ENCODE measurements at regions not wholly inside any gene's neighbourhood (a gene's known extent, or its start where the extent isn't known, plus 50 kb on each side); places are given as distances from the start of the nearest gene placed in this dataset.
A peak's percentile ranks its signal among the peaks of the same experiment; 100 is the strongest.

DNA sequence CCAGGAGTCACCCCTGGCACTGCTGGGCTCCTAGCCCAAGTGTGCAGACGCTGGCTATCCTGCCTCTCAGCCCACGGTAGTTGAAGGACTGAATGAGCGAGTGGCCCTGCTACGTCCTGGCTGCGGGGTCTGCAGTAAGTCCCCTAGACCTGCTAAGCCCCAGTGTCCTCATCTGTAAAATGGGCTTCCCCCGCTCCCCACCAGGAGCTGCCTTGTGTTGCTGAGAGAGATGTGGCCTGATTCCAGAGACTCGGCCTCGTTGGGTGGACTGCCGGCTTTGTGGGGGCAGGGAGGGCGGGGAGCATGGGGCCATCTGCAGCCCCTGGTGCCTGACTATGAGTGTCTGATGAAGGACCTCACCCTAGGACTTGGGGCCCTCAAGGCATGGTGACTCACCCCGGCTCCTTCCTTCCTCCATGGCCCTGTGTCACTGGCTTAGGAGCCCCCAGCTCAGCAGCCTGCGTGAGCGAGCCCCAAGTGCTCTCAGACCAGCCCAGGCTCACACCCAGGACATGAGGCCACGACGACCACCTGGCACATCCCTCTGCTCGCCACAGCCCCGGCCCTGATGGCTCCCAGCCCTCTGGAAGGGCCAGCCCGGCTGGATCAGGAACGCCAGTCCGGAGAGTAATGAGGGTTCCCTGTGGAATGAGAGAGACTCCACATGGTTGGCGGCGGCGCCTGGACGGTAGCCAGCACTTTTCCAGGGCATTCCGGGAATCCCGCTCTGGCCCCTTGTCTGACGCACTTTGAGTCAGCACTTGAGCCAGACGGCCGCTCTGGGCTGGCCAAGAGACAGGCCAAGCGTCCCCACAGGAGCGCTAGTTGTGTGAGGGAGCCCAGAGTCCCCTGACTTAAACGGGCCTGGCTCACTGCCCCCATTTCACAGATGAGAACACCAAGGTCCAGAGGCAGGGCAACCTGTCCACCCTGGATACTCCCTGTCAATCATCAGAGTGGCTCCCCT, 50.5 kb upstream of the SHISAL1 start:
- TF ChIP-seq TEAD4 (IDR thresholded peaks at IDR 0.05; ENCODE audit: borderline replicate concordance, insufficient read depth): peak; percentile 91
- TF ChIP-seq, protein P1, sequence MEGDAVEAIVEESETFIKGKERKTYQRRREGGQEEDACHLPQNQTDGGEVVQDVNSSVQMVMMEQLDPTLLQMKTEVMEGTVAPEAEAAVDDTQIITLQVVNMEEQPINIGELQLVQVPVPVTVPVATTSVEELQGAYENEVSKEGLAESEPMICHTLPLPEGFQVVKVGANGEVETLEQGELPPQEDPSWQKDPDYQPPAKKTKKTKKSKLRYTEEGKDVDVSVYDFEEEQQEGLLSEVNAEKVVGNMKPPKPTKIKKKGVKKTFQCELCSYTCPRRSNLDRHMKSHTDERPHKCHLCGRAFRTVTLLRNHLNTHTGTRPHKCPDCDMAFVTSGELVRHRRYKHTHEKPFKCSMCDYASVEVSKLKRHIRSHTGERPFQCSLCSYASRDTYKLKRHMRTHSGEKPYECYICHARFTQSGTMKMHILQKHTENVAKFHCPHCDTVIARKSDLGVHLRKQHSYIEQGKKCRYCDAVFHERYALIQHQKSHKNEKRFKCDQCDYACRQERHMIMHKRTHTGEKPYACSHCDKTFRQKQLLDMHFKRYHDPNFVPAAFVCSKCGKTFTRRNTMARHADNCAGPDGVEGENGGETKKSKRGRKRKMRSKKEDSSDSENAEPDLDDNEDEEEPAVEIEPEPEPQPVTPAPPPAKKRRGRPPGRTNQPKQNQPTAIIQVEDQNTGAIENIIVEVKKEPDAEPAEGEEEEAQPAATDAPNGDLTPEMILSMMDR (IDR thresholded peaks at IDR 0.05): no peak
- TF ChIP-seq POLR2AphosphoS5 (IDR thresholded peaks at IDR 0.05; ENCODE audit: low read depth, low read length): peak; percentile 82; the same call in 1 of the 2 replicates
- no peak for TF ChIP-seq NRF1 (IDR thresholded peaks at IDR 0.05; ENCODE audit: low read depth, low read length)
- peak; percentile 89 for TF ChIP-seq TCF12 (IDR thresholded peaks at IDR 0.05)

All from SK-N-SH (cell line).